ENCODE measurements at regions not wholly inside any gene's neighbourhood (a gene's known extent, or its start where the extent isn't known, plus 50 kb on each side); places are given as distances from the start of the nearest gene placed in this dataset.

GRCh38 chr6:4397307-4397706 lies 261.9 kb upstream of the ECI2 start:
- H3K27ac ChIP-seq (ENCODE audit: extremely low read depth, low read depth, low read length): no peak overlapping the region
- TF ChIP-seq KLF10 (CRISPR knock-in tag; IDR thresholded peaks at IDR 0.05) (no peak), SNIP1 (IDR thresholded peaks at IDR 0.05; ENCODE audit: low read depth) (no peak), DNMT1 (IDR thresholded peaks at IDR 0.05) (no peak), ZNF121 (CRISPR knock-in tag; conservative IDR thresholded peaks at IDR 0.05) (no peak), HMG20B (CRISPR knock-in tag; IDR thresholded peaks at IDR 0.05) (no peak), RAD51 (IDR thresholded peaks at IDR 0.05; ENCODE audit: borderline replicate concordance, low read depth) (no peak), NONO (IDR thresholded peaks at IDR 0.05; ENCODE audit: low read depth in 2 of 2, low read length in 1 of 2) (no peak), SRSF3 (IDR thresholded peaks at IDR 0.05; ENCODE audit: insufficient read depth, low read length) (no peak), ZNF764 (CRISPR knock-in tag; IDR thresholded peaks at IDR 0.05; ENCODE audit: low read depth) (no peak), DLX4 (CRISPR knock-in tag; IDR thresholded peaks at IDR 0.05) (no peak)
- TF ChIP-seq, protein P1, sequence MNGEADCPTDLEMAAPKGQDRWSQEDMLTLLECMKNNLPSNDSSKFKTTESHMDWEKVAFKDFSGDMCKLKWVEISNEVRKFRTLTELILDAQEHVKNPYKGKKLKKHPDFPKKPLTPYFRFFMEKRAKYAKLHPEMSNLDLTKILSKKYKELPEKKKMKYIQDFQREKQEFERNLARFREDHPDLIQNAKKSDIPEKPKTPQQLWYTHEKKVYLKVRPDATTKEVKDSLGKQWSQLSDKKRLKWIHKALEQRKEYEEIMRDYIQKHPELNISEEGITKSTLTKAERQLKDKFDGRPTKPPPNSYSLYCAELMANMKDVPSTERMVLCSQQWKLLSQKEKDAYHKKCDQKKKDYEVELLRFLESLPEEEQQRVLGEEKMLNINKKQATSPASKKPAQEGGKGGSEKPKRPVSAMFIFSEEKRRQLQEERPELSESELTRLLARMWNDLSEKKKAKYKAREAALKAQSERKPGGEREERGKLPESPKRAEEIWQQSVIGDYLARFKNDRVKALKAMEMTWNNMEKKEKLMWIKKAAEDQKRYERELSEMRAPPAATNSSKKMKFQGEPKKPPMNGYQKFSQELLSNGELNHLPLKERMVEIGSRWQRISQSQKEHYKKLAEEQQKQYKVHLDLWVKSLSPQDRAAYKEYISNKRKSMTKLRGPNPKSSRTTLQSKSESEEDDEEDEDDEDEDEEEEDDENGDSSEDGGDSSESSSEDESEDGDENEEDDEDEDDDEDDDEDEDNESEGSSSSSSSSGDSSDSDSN (IDR thresholded peaks at IDR 0.05; ENCODE audit: borderline replicate concordance in 1 of 2, low read depth in 2 of 2, low read length in 2 of 2): no peak
- CTCF ChIA-PET (ENCODE audit: low intra/inter-chr PET ratio): no interaction called here
- no peak overlapping the region for H3K9ac ChIP-seq (ENCODE audit: insufficient read depth in 1 of 2, low read depth in 2 of 2, low read length in 2 of 2)
- ATAC-seq (no peak), DNase-seq (ENCODE audit: extremely low read depth in 1 of 4, low spot score in 3 of 4) (no peak), FAIRE-seq (no peak)
- no peaks in the 10 kb centered on the region for H4K20me1 ChIP-seq (replicated peaks; ENCODE audit: control insufficient read depth, insufficient read depth, low read length)
- peaks cover 6 to 32% of the 10 kb centered on the region in 2 experiments; a peak in 4 of 5 replicates for H3K27me3 ChIP-seq (ENCODE audit: control insufficient read depth in 2 of 2, insufficient read depth in 2 of 2, low read length in 2 of 2)
- H3K4me2 ChIP-seq (ENCODE audit: insufficient read depth, low read length): no peak overlapping the region
- H3K4me3 ChIP-seq: no peak overlapping the region
- no peak overlapping the region for H2AFZ ChIP-seq (ENCODE audit: low read depth, low read length)
- in situ Hi-C loops (cut with MboI): no loop called here
- H3K79me2 ChIP-seq (ENCODE audit: control insufficient read depth, insufficient read depth, low read length): no peaks in the 10 kb centered on the region
- intact Hi-C loops (cut with micrococcal nuclease): no loop called here
- 8% methylated on average over 5 of the region's 5 CpGs for WGBS (ENCODE audit: insufficient coverage, low coverage, missing lambda C conversion rate)
- BruUV-seq (replicated peaks): no TSS peak
- POLR2A ChIA-PET: interaction anchor here (0.6 to 1.1 kb wide), 2 partner anchors 9 to 94 kb away, joined by 3 to 4 read pairs; no protein-coding TSS in a partner anchor
- no peaks in the 10 kb centered on the region for H3K9me3 ChIP-seq (replicated peaks; ENCODE audit: control insufficient read depth, insufficient read depth, low read depth, low read length)
- H3K4me1 ChIP-seq (replicated peaks in 1 of 2; ENCODE audit: control insufficient read depth in 2 of 2, insufficient read depth in 2 of 2, low read length in 2 of 2): no peaks in the 10 kb centered on the region; a peak in 1 of 5 replicates
- H3K36me3 ChIP-seq (ENCODE audit: control insufficient read depth, insufficient read depth, low read length): no peaks in the 10 kb centered on the region
- H3K9me1 ChIP-seq (ENCODE audit: control insufficient read depth, insufficient read depth, low read length): no peaks in the 10 kb centered on the region

Measured in K562 (cell line).